Tongue (tissue), 1 donor: ENCODE measurements at regions not wholly inside any gene's neighbourhood (a gene's known extent, or its start where the extent isn't known, plus 50 kb on each side); places are given as distances from the start of the nearest gene placed in this dataset.
"Not testable (repeated sequence)": the region's sequence is repeated elsewhere in the genome, so short reads cannot be mapped to it uniquely, and the experiment has no call there.

ENCODE experiments used
- DNase-seq: peaks from one replicate; pipeline ENCODE4 v3.0.0-alpha.2; 2015

DNA sequence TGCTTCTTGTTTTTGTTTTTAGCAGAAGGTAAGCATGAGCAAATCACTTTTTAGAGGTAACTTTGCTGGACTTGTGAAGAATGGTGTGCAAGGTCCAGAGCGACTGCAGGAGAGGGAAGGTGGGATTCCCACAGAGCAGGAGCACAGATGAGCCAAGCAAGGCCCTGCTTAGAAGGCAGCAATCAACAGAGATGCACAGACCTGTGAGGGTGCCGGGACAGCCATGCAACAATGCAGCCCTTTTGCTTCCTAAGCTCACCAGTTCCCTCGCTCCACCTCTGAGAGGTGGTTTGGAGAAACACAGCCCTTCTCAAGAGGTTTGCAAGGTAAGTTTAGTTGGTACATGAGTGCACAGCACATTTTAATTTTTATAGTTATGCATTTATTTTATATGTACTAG is 85.1 kb upstream of the FBXO28 start:
- not testable (repeated sequence) for DNase-seq

DNA sequence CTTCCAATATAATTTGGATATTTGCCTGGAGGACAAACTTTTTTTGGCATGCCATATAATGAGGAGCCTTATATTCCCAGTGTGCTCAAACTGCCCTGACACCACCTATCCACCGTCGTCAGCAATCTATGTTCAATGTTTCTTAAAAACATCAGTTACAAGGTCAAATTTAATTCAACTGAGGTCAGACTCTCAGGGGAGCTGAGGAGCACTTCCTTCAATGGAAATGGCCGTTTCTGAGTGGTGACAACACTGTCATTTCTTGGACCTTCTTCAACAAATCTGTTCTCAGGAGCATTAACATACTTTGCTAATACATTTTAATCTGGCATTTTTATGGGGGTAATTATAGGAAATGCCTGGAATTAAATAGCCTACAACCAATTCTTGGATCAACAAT is 90.8 kb upstream of the FBXO28 start:
- not testable (repeated sequence) for DNase-seq

DNA sequence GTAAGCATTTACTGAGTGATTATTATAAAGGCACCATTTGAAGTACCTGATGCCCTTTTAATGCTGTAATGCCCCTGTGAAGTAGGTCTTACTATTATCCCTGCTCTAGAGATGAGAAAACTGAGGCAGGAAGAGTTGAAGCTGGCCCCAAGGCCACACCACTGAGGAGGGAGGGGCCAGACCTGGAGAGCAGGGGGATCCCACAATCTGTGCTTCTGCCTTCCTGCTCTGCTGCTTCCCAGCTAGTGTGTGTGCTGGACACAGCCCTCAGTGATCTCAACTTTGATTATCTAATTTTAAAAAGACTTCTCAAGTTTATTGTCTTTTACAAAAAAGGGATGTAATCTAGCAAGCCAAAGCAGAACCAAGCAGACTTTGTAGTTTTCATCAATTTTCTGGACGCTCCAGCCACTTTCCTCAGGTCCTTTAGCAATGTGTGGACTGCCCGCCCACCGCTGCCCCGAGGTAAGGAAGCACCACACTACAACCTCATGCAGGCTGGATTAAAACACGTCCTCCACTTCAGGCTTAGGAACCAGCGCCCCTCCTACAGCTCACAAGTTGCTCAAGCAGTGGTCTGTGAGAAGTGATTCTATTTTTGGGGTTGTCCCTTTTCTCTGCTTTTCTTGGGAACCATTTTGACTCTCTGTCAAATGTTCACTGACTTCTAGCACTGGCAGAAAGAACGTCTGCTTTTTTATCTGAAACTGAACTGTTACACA is 91.5 kb upstream of the FBXO28 start:
- not testable (repeated sequence) for DNase-seq

DNA sequence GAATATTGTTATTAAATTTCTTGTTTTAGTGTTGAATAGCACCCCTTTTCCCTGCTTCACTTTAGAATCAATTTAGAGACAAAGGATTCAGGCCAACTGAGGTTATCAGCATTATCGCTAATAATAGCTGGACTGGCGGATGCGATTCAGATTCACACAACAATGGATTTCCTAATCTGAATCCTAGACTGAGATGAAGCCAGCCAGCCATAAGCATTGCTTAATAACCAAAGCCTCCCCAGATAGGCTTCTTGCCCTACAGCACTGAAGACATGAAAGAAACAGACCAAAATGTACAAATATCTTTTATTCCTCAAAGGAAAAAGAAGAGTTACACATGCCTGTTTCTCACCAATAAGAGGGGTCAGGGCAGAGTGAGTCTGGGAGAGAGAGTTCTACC is 94.0 kb upstream of the FBXO28 start:
- DNase-seq = not testable (repeated sequence)

DNA sequence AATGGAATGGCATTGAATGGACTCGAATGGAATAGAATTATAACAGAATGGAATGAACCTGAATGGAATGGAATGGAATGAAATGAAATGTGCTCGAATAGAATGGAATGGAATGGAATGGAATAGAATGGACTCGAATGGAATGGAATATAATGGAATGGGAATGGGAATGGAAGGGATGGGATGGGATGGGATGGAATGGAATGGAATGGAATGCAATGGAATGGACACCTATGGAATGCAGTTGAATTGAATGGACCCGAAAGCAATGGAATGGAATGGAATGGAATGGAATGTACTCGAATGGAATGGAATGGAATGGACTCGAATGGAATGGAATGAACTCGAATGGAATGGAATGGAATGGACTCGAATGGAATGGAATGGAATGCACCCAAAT is 98.1 kb upstream of the FBXO28 start:
- not testable (repeated sequence) for DNase-seq

DNA sequence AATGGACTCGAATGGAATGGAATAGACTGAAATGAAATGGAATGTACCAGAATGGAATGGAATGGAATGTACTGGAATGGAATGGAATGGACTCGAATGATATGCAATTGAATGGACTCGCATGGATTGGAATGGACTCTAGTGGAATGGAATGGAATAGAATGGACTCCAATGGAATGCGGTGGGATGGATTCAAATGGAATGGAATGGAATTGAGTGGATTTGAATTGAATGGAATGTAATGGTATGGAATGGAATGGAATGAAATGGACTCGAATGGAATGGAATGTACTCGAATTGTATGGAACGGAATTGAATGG is 99.6 kb upstream of the FBXO28 start:
- no peak for DNase-seq

DNA sequence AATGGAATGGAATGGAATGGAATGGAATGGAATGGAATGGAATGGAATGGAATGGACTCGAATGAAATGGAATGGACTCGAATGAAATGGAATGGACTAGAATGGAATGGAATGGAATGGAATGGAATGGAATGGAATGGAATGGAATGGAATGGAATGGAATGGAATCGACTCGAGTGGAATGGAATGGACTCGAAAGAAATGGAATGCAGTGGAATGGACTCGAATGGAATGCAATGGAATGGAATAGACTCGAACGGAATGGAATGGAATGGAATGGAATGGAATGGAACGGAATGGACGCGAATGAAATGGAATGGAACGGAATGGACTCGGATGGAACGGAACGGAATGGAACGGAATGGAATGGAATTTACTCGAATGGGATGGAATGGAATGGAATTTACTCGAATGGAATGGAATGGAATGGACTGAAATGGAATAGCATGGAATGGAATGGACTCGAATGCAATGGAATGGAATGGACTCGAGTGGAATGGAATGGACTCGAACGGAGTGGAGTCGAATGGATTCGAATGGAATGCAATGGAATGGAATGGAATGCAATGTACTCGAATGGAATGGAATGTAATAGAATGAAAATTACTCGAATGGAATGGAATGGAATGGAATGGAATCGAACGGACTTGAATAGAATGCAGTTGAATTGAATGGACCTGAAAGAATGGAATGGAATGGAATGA is 100.1 kb upstream of the FBXO28 start:
- not testable (repeated sequence) for DNase-seq

DNA sequence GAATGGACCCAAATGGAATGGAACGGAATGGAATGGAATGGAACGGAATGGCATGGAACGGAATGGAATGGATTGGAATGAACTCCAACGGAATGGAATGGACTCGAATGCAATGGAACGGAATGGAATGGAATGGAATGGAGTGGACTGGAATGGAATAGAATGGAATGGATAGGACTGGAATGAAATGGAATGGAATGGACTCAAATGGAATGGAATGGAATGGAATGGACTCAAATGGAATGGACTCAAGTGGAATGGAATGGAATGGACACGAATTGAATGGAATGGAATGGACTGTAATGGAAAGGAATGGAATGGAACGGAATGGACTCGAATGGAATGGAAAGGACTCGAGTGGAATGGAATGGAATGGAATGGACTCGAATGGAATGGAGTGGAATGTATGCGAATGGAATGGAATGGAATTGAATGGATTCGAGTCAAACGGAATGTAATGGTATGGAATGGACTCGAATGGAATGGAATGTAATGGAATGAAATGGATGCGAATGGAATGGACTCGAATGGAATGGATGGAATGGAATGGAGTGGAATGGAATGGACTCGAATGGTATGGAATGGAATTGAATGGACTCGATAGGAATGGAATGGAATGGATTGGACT is 101.0 kb upstream of the FBXO28 start:
- DNase-seq = not testable (repeated sequence)

DNA sequence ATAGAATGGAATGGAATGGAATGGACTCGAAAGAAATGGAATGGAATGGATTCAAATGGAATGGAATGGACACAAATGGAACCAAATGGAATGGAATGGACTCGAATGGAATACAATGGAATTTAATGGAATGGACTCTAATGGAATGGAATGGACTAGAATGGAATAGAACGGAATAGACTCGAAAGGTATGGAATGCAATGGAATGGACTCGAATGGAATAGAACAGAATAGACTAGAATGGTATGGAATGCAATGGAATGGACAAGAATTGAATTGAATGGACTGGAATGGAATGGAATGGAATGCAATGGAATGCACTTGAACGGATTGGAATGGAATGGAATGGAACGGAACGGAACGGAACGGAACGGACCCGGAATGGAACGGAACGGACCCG is 101.7 kb upstream of the FBXO28 start:
- not testable (repeated sequence) for DNase-seq

DNA sequence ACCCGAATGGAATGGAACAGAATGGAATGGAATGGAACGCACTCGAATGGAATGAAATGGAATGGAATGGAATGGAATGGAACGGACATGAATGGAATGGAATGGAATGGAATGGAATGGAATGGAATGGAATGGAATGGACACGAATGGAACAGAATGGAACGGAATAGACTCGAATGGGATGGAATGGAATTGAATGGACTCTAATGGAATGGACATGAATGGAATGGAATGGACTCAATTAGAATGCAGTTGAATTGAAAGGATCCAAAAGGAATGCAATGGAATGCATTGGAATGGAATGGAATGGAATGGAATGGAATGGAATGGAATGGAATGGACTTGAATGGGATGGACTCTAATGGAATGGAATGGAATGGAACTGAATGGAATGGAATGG is 102.2 kb upstream of the FBXO28 start:
- not testable (repeated sequence) for DNase-seq

DNA sequence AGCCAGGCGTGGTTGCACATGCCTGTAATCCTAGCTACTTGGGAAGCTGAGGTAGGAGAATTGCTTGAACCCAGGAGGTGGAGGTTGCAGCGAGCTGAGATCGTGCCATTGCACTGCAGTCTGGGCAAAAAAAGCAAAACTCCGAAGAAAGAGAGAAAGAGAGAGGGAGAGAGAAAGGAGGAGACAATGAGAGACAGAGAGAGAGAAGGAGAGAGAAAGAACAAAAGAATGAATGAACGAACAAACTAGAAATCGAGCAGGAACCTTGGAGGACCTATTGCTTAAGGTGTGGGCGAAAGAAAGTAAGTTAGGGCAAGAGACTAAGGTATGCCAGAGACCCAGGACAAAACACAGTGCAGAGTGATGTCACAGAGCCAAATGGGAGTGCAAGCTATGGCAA is 102.8 kb upstream of the FBXO28 start:
- DNase-seq = not testable (repeated sequence)

DNA sequence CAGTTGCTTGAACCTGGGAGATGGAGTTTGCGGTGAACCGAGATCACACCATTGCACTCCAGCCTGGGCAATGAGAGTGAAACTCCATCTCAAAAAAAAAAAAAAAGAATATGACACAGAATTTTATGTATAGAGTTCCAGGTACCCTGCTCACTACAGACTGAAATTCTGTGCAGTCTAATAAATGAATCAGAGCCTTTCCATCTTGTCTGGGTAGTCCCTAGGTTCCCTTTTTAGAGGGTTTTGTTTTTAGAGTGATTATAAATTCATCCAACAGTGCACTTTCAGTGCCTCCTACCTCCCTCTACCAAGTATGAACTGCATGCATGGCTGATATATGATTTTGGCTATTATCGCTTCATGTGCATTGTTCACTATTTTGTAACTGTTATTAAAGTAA is 107.9 kb upstream of the FBXO28 start:
- DNase-seq = not testable (repeated sequence)

DNA sequence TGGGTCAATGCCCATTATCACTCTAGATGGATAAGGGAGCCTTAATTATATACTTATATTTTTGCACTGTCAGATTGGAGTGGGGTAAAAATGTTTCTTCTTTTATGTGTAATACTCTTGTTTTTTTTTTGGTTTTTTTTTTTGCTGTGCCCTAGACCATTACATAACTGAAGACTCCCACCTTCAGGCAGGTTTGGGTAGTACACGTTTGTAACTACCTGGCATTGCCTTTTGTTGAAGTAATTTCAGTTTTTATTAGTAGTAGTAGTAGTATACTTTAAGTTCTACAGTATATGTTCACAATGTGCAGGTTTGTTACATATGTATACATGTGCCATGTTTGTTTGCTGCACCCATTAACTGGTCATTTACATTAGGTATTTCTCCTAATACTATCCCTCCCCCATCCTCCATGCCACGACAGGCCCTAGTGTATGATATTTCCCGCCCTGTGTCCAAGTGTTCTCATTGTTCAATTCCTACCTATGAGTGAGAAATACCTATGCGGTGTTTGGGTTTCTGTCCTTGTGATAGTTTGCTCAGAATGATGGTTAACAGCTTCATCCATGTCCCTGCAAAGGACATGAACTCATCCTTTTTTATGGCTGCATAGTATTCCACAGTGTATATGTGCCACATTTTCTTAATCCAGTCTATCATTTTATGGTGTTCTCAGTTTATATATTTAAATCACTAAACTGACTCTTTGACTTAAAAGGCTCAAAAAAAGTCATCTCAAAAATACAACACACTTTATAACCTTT is 109.2 kb upstream of the FBXO28 start:
- DNase-seq = not testable (repeated sequence)

DNA sequence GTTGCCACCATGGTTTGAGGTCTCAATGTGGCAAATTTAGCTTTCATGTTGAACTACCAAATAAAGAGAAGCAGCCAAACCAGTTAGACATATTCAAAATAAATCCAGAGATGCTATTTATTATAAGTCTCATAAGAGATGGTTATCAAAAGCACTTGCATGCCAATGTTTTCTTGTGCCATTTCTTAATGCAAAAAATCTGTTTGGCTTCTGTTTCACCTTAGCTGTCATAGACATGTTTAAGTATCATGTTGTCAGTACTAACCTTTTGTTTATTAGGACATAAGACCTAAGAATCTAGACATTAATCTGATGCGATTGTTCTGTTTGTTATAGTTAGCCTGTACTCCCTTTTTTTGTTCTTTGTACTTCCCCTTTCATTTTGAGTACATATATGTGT is 110.0 kb upstream of the FBXO28 start:
- DNase-seq = not testable (repeated sequence)

DNA sequence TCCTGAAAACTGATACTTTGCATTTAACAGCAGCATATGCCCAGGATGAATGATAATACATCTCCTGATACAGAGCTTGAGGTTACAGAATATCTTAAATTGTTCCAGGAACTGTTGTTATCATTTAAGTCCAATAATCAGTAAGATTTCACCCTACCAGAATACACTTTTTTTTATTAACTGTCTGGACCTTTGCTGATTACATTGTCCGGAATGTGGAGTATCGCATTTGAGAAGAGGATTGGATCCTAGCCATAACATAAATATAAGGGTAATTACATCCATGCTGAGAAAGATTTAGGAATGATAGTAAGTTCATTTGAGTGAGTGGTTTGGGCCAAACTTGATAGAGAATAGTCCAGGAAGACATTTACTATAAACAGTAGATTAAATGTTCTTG is 112.2 kb upstream of the FBXO28 start:
- not testable (repeated sequence) for DNase-seq

DNA sequence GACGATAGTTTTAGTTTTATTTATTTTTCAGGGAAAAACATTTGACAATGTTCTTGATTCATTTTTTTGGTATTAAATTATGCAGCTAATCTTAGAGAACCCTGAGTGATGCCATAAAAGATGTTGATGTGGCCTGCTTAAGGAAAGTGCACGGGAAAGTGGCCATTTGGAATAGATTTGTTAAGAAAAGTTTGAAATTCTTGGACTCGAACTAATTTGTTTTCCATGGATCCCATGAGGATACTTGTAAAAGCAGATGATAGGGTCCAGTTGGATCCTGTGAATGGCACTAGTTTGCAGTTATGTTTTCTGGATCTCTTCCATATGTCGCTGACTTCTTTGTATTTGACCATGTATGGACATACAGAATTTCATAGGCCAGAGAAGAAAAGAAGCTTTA is 114.2 kb upstream of the FBXO28 start:
- not testable (repeated sequence) for DNase-seq

DNA sequence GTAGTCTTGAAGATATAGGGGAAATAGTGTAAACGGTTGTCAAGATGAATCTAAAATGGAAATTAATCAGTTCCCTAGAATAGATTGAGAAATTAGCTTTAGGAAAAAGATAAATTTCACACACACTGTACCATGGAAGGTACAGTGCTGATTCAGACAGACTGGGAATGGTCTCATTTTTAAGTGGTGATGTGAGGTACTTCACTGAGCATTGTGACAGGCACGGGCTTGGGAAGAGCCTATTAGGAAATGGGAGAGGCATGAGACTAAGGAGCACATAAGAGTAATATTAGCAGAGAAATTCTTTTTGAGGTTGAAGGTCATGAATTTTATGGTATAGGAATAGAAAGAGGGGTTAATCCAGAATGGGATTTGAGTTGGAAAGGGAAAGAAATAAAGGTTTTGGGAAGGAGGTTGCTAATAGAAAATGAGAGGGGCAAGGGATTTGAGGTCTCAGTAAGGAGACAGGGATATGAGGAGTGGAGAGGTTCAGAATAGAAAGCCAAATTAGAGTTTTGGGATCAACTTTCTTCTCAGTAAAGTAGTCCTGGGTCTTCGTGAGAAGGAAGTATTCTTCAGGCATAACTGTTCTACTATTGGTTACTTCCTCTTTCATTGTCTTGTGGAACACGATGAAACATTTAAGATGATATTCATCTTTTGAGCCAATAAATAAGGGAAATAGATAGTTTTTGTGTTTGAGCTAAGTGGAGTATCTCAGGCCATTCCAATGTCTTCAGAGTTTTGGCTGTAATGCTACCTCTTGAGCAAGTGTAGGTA is 115.0 kb upstream of the FBXO28 start:
- DNase-seq = not testable (repeated sequence)

DNA sequence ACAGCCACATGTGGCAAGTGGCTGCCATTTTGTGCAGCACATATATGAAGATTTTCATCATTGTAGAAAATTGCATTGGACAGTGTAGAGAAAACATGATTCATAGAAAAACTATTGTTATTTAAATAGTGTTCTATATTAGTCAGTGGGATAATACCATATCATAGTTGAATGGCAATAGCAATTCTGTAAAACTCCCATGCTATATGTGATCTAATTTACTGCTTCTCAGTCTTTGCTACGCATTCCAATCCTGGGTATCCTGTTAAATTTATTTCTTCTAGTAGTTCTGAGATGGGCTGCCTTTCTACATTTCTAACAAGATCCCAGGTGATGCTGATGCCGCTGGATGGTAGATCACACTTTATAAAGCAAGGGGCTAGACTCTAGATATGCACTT is 117.5 kb upstream of the FBXO28 start:
- DNase-seq = not testable (repeated sequence)

DNA sequence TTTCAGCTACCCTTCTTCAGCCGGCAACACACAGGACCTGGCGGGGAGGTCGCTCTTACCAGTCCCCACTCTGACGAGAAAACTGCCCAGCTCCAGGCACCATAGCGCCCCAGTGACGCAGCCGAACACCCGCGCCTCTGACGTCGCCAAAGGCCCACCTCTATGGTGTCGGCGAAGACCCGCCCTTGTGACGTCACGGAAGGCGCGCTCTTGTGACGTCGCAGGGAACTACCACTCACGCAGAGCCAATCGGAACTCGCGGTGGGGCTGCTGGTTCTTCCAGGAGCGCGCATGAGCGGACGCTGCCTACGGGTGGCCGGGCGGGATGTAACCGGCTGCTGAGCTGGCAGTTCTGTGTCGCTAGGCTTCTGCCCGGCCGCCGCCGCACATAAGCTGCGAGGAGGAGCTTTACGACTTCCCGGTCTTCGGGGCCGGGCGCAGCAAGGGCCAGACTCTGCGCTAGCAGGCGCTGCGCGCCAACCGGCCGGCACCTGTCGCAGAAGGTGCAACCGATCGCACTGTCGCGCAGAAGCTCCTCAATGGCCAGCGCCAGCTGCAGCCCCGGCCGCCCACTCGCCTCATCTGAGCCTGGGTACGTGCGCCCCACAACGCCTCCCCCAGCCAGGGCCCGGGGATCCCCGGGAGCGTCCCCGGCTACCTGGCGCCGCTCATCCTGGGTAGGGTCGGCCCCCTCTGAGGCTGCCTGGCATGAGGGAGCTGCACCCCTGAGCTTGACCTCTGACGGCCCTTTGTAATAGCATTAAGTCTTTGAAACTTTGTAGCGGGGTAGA is 121.3 kb upstream of the FBXO28 start:
- DNase-seq = peak; percentile 100

DNA sequence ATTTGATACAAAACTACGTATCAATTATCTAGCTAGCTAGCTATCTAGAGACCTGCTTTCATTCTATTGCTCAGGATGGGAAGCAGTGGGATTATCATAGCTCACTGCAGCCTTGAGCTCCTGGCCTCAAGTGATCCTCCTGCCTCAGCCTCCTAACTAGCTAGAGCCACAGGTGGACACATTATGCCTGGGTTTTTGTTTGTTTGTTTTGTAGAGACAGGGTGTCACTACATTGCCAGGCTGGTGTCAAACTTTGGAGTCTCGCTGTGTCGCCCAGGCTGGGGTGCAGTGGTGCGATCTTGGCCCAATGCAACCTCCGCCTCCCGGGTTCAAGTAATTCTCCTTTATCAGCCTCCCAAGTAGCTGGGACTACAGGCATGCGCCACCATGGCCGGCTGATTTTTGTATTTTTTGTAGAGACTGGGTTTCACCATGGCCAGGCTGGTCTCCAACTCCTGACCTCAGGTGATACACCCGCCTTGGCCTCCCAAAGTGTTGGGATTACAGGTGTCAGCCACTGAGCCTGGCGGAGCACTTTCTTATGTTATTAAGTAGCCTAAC is 122.5 kb upstream of the FBXO28 start:
- not testable (repeated sequence) for DNase-seq

DNA sequence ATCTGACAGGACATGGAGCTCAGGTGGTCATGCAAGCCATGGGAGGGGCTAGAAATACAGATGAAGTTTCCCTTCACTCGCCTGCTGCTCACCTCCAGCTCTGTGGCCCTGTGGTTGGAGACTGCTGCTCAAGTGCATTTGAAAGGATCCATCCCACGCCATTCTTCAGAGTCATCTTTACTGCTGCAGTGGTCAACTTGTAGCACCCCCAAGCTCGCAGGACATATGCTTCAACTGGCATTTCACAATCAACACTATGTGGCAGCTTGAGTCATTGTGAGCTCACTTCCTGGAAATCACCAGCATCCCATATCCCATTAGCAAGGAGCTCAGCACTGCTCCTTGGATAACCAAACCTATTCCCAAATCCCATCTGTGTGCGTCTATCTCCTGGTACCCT is 116.2 kb upstream of the TP53BP2 start:
- DNase-seq = not testable (repeated sequence)
